A549 (cell line): ENCODE measurements at regions not wholly inside any gene's neighbourhood (a gene's known extent, or its start where the extent isn't known, plus 50 kb on each side); places are given as distances from the start of the nearest gene placed in this dataset.

Source experiments
- ATAC-seq, 2 experiments: fragments of 200-7000 bp in 1 of 2; fragments of >200 bp in 1 of 2; cut with Nextera tagmentation in 1 of 2; cut with Tn5 transposase in 1 of 2; 3 replicates each; pipeline versions ENCODE4 v1.8.0 to v1.9.1; 2018 to 2020; ENCODE audit warnings: mild to moderate bottlenecking in 1 of 2, moderate library complexity in 1 of 2
- CTCF ChIA-PET: fragments of 300-600 bp; sonication (Branson Sonifier 250); formaldehyde crosslinking; extraction: SDS; loops from one replicate; lab custom pipeline; 2021; ENCODE audit warnings: antibody characterized with exemption, inconsistent platforms; lab: Yijun Ruan, JAX
- POLR2A ChIA-PET: fragments of 350-600 bp; formaldehyde crosslinking; extraction: SDS; loops from one replicate; lab custom pipeline; 2021; ENCODE audit warnings: antibody characterized with exemption, inconsistent platforms; lab: Yijun Ruan, JAX
- DNase-seq, 2 experiments: peaks; one replicate each; pipeline versions ENCODE4 v3.0.0 to v3.0.0-alpha.2; 2011 to 2016; ENCODE audit warnings: low read depth in 1 of 2, low spot score in 1 of 2
- FAIRE-seq: peaks from 2 replicates; lab custom pipeline; 2011; peaks lifted over from hg19 to GRCh38; lab: Jason Lieb, UNC
- H3K27ac ChIP-seq, 2 experiments: fragments of >200 bp; sonication (Bioruptor Twin); formaldehyde crosslinking; 3 replicates each; pipeline ENCODE4 v1.5.1; 2016 to 2017
- H3K4me1 ChIP-seq: fragments of >200 bp; sonication (Bioruptor Twin); formaldehyde crosslinking; 3 replicates; pipeline ENCODE4 v1.6.1; 2016
- H3K4me2 ChIP-seq: fragments of >200 bp; sonication (Bioruptor Twin); formaldehyde crosslinking; 3 replicates; pipeline ENCODE4 v1.6.1; 2016
- H3K4me3 ChIP-seq: fragments of >200 bp; sonication (Bioruptor Twin); formaldehyde crosslinking; 3 replicates; pipeline ENCODE4 v1.5.1; 2016
- H3K9me3 ChIP-seq: fragments of >200 bp; sonication (Bioruptor Twin); formaldehyde crosslinking; 3 replicates; pipeline ENCODE4 v1.6.1; 2016
- CBX8 ChIP-seq: fragments of 200-600 bp; sonication (generic); IDR thresholded peaks from 2 replicates; pipeline ENCODE4 v1.6.1; 2016
- CEBPB ChIP-seq, 2 experiments: fragments of >200 bp in 1 of 2; sonication (Bioruptor Twin) in 1 of 2; formaldehyde crosslinking in 1 of 2; IDR thresholded peaks; 2 replicates each; pipeline ENCODE4 v1.6.1; 2012 to 2016
- CHD2 ChIP-seq: fragments of 150-350 bp; IDR thresholded peaks from 2 replicates; pipeline ENCODE4 v1.6.1; 2014; ENCODE audit warnings: low read length; ENCODE audit not compliant: partially characterized antibody
- CHD4 ChIP-seq: fragments of 200-600 bp; sonication (generic); IDR thresholded peaks from 2 replicates; pipeline ENCODE4 v1.6.1; 2016; ENCODE audit warnings: antibody characterized with exemption, mild to moderate bottlenecking, borderline replicate concordance
- EP300 ChIP-seq, 2 experiments: fragments of >200 bp; sonication (Bioruptor Twin); formaldehyde crosslinking; IDR thresholded peaks; 2 replicates in 1 of 2; 3 replicates in 1 of 2; pipeline ENCODE4 v1.6.1; 2016 to 2017
- ESRRA ChIP-seq: fragments of 150-350 bp; IDR thresholded peaks from 2 replicates; pipeline ENCODE4 v1.6.1; 2014; ENCODE audit warnings: mild to moderate bottlenecking, low read length, borderline replicate concordance
- GATA3 ChIP-seq: IDR thresholded peaks from 2 replicates; pipeline ENCODE4 v1.6.1; 2012; ENCODE audit warnings: borderline replicate concordance
- HOXA7 ChIP-seq: fragments of 250-450 bp; sonication (Bioruptor Pico); IDR thresholded peaks from 2 replicates; pipeline ENCODE4 v1.5.0; 2020; ENCODE audit warnings: mild to moderate bottlenecking, moderate library complexity
- HOXB5 ChIP-seq: fragments of 250-450 bp; sonication (Bioruptor Pico); IDR thresholded peaks from 2 replicates; pipeline ENCODE4 v1.5.0; 2020; ENCODE audit warnings: mild to moderate bottlenecking, moderate library complexity
- JUN ChIP-seq, 2 experiments: fragments of >200 bp; sonication (Bioruptor Twin); formaldehyde crosslinking; IDR thresholded peaks; 2 replicates in 1 of 2; 3 replicates in 1 of 2; pipeline ENCODE4 v1.6.1; 2016 to 2017
- KDM1A ChIP-seq: fragments of 200-600 bp; sonication (generic); IDR thresholded peaks from 2 replicates; pipeline ENCODE4 v1.6.1; 2016; ENCODE audit warnings: low read depth, mild to moderate bottlenecking
- MAFK ChIP-seq: fragments of 450-650 bp; IDR thresholded peaks from 2 replicates; pipeline ENCODE4 v1.6.1; 2014; ENCODE audit not compliant: partially characterized antibody
- MAZ ChIP-seq: fragments of 150-350 bp; IDR thresholded peaks from 2 replicates; pipeline ENCODE4 v1.6.1; 2014; ENCODE audit warnings: antibody characterized with exemption, low read depth, low read length, borderline replicate concordance
- MYC ChIP-seq: IDR thresholded peaks from 2 replicates; pipeline ENCODE4 v1.6.1; 2012; ENCODE audit warnings: mild to moderate bottlenecking, inconsistent platforms, low read length, improper control_type of control experiment, borderline replicate concordance
- NR3C1 ChIP-seq: fragments of >200 bp; sonication (Bioruptor Twin); formaldehyde crosslinking; IDR thresholded peaks from 3 replicates; pipeline ENCODE4 v1.6.1; 2017
- PHF8 ChIP-seq: fragments of 200-600 bp; sonication (generic); IDR thresholded peaks from 2 replicates; pipeline ENCODE4 v1.6.1; 2016; ENCODE audit warnings: low read depth, mild to moderate bottlenecking, antibody characterized with exemption, moderate library complexity, borderline replicate concordance
- POLR2A ChIP-seq: IDR thresholded peaks from 2 replicates; pipeline ENCODE4 v1.6.1; 2012; ENCODE audit warnings: mild to moderate bottlenecking, low read length
- RAD21 ChIP-seq, 2 experiments: fragments of >200 bp in 1 of 2; sonication (Bioruptor Twin) in 1 of 2; formaldehyde crosslinking in 1 of 2; IDR thresholded peaks in 1 of 2; conservative IDR thresholded peaks in 1 of 2; 2 replicates in 1 of 2; 3 replicates in 1 of 2; pipeline ENCODE4 v1.6.1; 2012 to 2018; ENCODE audit warnings: inconsistent platforms in 1 of 2
- RARB ChIP-seq: fragments of 250-450 bp; sonication (Bioruptor Pico); IDR thresholded peaks from 2 replicates; pipeline ENCODE4 v1.8.0; 2021; ENCODE audit warnings: mild to moderate bottlenecking, moderate library complexity
- RCOR1 ChIP-seq: fragments of 150-350 bp; IDR thresholded peaks from 2 replicates; pipeline ENCODE4 v1.6.1; 2014; ENCODE audit warnings: antibody characterized with exemption, low read length, low read depth
- RNF2 ChIP-seq: fragments of 200-600 bp; sonication (generic); IDR thresholded peaks from 2 replicates; pipeline ENCODE4 v1.6.1; 2016; ENCODE audit warnings: low read depth, mild to moderate bottlenecking, antibody characterized with exemption, moderate library complexity, borderline replicate concordance
- TP53 ChIP-seq: fragments of 250-450 bp; sonication (Bioruptor Pico); IDR thresholded peaks from 2 replicates; pipeline ENCODE4 v1.5.0; 2021; ENCODE audit warnings: mild to moderate bottlenecking, moderate library complexity
- ZC3H11A ChIP-seq: fragments of 450-650 bp; IDR thresholded peaks from 2 replicates; pipeline ENCODE4 v1.6.1; 2014; ENCODE audit warnings: antibody characterized with exemption, mild to moderate bottlenecking
- ZFP36 ChIP-seq: fragments of 450-650 bp; IDR thresholded peaks from 2 replicates; pipeline ENCODE4 v1.6.1; 2014; ENCODE audit warnings: borderline replicate concordance; ENCODE audit not compliant: partially characterized antibody
- ZSCAN20 ChIP-seq: fragments of 250-450 bp; sonication (Bioruptor Pico); IDR thresholded peaks from 2 replicates; pipeline ENCODE4 v1.8.0; 2022; ENCODE audit warnings: mild to moderate bottlenecking, moderate library complexity
- WGBS: methylation state at CpG from one replicate; pipeline ENCODE4 v1.1.6; 2017; ENCODE audit errors: missing lambda C conversion rate; 5-methylcytosine and 5-hydroxymethylcytosine counted together
- TF ChIP-seq, protein P1 (sequence below): IDR thresholded peaks from 2 replicates; pipeline ENCODE4 v1.6.1; 2012
- TF ChIP-seq, protein P2 (sequence below): fragments of 450-650 bp; IDR thresholded peaks from 2 replicates; pipeline ENCODE4 v1.6.1; 2014; ENCODE audit warnings: antibody characterized with exemption
- TF ChIP-seq, protein P3 (sequence below): fragments of 250-450 bp; sonication (Bioruptor Pico); IDR thresholded peaks from 2 replicates; pipeline ENCODE4 v1.5.0; 2021; ENCODE audit warnings: mild to moderate bottlenecking, moderate library complexity, borderline replicate concordance

DNA sequence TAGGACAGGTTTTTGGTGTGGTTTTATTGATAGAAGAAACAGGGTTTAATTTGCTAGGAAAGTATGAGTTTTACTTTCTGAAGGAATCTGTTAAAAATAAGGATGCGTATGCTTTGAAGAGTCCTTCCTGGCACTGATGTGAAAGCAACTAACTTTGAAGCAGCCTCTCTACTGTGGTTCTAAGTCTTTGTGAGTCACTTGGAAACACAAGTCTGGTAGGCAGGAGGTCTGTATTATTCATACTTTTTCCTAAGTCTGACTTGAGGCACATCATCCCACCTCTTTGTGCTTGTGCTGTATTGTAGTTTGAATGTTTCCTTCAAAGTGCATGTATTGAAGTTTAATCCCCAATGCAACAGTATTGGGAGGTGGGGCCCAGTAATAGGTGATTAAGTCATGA, 129.0 kb downstream of the TAF11L14 start:
- POLR2A ChIA-PET = no interaction called here
- no peak overlapping the region for H3K4me2 ChIP-seq
- no peaks in the 10 kb centered on the region for H3K4me1 ChIP-seq
- WGBS = 96% methylated on average over 1 of the region's 1 CpG
- H3K9me3 ChIP-seq = no peaks in the 10 kb centered on the region
- CTCF ChIA-PET = no interaction called here
- FAIRE-seq (no peak), DNase-seq (no peak), ATAC-seq (no peak)
- H3K27ac ChIP-seq = no peak overlapping the region
- TF ChIP-seq MAZ (no peak), RCOR1 (no peak), EP300 (IDR thresholded peaks at IDR 0.05) (no peak), HOXB5 (CRISPR knock-in tag) (no peak), KDM1A (no peak), ESRRA (no peak), RNF2 (no peak), TP53 (CRISPR knock-in tag) (no peak), PHF8 (no peak), NR3C1 (no peak), CBX8 (no peak), ZSCAN20 (CRISPR knock-in tag) (no peak), MAFK (no peak), RAD21 (conservative IDR thresholded peaks at IDR 0.05 in 1 of 2, IDR thresholded peaks at IDR 0.05 in 1 of 2) (no peak)
- TF ChIP-seq, protein P1, sequence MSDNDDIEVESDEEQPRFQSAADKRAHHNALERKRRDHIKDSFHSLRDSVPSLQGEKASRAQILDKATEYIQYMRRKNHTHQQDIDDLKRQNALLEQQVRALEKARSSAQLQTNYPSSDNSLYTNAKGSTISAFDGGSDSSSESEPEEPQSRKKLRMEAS = no peak
- TF ChIP-seq, all 56 proteins: peak for 0
- H3K4me3 ChIP-seq = no peak overlapping the region

DNA sequence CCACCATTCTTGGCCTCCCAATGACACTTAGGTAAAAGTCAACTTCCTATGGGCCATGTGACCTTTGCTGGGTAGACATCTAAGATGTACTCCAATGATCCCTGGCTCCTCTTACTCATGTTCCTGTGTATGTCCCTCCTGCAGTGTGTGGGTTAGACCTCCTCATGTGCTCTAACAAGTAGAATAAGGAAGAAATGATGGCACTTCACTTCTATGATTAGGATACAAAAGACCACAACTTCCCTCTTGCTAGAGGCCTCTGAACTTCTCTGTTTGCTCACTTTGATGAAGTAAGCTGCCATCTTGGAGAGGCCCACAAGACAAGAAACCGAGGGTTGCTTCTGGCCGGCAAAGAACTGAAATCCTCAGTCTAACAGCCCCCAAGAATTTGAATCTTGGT, 131.8 kb downstream of the TAF11L14 start:
- ATAC-seq (no peak), DNase-seq (no peak), FAIRE-seq (no peak)
- 79% methylated on average over 2 of the region's 2 CpGs for WGBS
- no peak overlapping the region for H3K4me2 ChIP-seq
- H3K27ac ChIP-seq = no peak overlapping the region
- ChIA-PET CTCF (no interaction called here), POLR2A (no interaction called here)
- no peaks in the 10 kb centered on the region for H3K9me3 ChIP-seq
- no peak overlapping the region for H3K4me3 ChIP-seq
- no peaks in the 10 kb centered on the region for H3K4me1 ChIP-seq
- TF ChIP-seq CHD4 (no peak), HOXA7 (CRISPR knock-in tag) (no peak), CEBPB (IDR thresholded peaks at IDR 0.05) (no peak), MAFK (no peak), POLR2A (no peak), ZC3H11A (no peak), PHF8 (no peak), MYC (no peak), JUN (IDR thresholded peaks at IDR 0.05) (no peak), RARB (CRISPR knock-in tag) (no peak), ZFP36 (no peak), GATA3 (no peak), CHD2 (no peak)
- TF ChIP-seq, protein P2, sequence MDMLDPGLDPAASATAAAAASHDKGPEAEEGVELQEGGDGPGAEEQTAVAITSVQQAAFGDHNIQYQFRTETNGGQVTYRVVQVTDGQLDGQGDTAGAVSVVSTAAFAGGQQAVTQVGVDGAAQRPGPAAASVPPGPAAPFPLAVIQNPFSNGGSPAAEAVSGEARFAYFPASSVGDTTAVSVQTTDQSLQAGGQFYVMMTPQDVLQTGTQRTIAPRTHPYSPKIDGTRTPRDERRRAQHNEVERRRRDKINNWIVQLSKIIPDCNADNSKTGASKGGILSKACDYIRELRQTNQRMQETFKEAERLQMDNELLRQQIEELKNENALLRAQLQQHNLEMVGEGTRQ = no peak
- TF ChIP-seq, protein P3, sequence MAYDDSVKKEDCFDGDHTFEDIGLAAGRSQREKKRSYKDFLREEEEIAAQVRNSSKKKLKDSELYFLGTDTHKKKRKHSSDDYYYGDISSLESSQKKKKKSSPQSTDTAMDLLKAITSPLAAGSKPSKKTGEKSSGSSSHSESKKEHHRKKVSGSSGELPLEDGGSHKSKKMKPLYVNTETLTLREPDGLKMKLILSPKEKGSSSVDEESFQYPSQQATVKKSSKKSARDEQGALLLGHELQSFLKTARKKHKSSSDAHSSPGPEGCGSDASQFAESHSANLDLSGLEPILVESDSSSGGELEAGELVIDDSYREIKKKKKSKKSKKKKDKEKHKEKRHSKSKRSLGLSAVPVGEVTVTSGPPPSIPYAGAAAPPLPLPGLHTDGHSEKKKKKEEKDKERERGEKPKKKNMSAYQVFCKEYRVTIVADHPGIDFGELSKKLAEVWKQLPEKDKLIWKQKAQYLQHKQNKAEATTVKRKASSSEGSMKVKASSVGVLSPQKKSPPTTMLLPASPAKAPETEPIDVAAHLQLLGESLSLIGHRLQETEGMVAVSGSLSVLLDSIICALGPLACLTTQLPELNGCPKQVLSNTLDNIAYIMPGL (CRISPR knock-in tag) = no peak
- TF ChIP-seq, all 56 proteins: peak for 0
